ENCODE measurements at regions not wholly inside any gene's neighbourhood (a gene's known extent, or its start where the extent isn't known, plus 50 kb on each side); places are given as distances from the start of the nearest gene placed in this dataset.

DNA sequence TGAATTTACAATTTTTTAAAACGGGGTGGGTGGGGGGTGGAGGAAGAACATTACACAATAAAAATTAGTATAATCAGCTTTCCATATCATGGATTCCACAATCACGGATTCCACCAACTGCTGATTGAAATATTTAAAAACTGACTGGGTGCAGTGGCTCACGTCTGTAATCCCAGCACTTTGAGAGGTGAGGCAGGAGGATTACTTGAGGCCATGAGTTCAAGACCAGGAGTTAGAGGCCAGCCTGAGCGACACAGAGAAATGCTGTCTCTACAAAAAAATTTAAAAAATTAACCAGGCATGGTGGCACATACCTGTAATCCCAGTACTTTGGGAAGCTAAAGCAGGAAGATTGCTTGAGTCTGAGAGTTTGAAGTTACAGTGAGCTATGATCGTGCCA is 254.7 kb downstream of the ATG4C start:
- DNase-seq = no peak

DNA sequence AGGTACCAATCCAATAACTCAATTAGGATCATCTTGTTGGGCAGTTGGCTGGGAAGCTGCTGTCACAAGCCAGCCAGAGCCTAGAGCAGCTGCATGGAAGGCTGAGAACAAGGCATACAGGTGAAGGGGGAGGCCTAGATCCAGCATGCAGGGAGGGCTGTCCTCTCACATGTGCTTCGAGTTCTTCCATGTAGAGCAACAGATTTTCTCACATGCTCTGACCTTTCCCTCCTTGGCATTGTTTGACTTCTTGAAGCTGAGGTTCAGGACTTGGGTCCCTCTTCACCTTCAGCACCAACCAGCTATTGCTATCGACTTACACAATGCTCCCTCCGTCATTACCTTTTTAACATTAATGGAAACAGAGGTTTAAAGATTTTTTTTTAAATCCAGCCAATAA is 257.7 kb downstream of the ATG4C start:
- DNase-seq = no peak

GRCh38 chr1:63042278-63042677 is 258.3 kb downstream of the ATG4C start:
- DNase-seq = no peak

DNA sequence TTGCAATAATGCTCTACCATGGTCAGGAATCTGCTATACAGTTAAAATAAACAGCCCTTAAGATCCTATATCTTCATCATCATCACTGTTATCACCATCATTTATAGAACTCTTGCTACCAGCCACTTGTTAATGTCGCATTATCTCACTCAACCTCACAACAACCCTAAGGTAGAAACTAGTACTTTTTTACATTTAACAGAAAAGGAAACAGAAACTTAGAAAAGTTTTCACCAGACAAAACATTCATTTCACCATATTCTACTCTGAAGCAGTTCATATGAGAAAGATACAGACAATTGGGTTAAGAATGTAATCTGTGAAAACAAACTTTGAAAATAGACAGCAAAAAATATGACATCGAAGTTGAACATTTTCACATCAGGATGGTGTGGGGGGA is 262.6 kb downstream of the ATG4C start:
- no peak for DNase-seq

- DNase-seq = no peak
Observed at GRCh38 chr1:63049135-63049534, 265.2 kb downstream of the ATG4C start.

- no peak for DNase-seq
Observed at GRCh38 chr1:63051356-63051755, 267.4 kb downstream of the ATG4C start.

DNA sequence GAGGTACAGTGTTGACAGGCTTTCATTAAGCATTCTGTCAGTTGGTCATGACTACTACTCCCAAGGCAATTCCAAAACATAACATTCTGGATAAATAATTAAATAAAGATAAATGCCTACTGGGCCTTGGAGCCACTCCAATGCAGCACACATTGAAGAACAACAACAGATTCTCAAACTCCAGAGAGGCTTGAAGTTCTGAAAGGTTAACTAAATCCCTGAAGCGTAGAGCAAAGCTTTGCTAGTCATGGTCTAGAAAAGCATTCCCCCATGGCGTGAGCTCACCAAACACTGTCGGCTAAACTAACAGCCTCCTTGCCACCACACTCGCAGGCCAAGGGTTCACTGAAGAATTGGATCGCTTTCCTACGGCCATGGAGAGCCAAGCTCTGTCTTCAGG is 268.0 kb downstream of the ATG4C start:
- DNase-seq = no peak

- no peak for DNase-seq
Observed at GRCh38 chr1:63054184-63054583, 268.2 kb upstream of the FOXD3 start.

GRCh38 chr1:63063367-63063766 is 259.0 kb upstream of the FOXD3 start:
- DNase-seq = no peak

DNA sequence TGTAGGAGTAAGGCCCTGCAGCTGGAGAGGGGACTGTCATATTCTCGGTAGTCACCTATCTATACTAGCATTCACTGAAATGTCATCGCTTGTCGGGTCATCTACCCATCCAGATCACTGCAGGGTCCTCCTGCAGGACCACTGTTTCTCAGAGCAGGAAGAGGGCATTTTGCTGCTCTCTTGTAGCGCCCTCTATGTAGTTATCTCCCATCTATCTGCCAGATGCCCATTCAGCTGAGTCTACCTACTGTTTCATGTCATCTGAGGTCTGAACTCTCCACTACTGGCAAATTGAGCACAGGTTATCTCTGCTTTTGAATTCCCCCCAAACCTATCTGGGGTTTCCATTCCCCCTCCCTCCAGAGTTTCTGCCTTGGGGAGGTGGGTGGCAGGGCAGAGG is 258.2 kb upstream of the FOXD3 start:
- DNase-seq = no peak

DNA sequence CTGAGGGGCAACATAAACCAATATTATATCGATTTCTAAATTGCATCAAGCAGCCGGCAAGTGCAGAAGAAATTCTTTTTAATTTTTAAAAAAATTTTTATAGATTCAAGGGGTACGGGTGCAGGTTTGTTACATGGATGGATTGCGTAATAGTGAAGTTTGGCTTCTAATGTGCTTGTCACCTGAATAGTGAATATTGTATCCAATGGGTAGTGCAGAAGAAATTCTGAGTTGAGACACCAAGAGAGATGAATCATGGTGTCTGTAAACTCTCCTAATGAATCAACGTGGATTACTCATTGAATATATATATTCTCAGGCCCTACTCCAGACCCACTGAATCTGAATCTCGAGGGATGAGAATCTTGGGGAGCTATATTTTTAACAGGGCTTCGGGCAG is 253.7 kb upstream of the FOXD3 start:
- no peak for DNase-seq

GRCh38 chr1:63069214-63069613 is 253.2 kb upstream of the FOXD3 start:
- DNase-seq = no peak

DNA sequence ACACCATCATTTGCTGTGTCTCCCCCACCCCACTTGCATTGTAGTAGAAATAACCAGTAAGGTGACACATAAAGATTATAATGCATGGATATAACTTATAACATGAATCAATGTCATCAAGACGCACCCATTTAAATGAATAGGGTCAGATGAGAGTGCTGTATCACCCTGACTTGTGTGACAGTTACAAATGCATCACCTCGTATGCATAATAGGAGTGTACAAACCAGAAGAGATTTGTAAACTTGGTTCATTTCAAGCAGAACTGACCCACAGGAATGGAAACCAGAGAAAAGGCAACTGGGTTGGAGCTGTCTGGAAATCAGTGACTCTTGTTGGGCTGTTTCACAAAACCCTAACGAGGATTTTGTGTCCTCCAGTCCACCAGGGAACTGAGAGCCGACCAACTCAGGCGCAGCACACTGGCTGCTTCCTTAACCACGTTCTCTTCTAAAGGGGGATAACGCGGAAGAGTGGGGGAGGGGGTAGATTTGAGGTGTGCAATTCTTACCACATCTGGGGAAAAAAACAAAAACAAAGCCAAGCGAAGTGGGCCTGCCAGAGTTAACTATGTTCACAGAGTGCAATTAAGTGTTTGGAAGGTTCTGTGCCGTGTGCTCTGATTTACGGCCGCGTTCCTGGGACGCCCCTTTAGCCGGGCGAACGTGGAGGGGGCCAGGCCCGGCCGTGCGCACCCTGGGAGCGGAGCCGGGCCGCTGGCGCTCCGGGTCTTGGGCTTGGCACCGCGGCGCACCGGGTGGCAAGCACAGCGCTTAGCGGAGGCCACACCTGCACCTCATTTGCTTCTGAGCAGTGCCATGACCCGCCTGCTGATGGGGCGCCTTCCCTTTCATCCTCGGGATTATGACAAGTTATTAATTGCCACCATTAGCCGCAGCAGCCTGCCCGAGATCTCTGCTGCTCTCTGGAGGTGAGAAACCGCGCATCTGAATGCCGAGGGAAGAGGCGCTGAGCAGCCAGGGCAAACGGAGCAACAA is 248.8 kb upstream of the FOXD3 start:
- DNase-seq = peak in 39 of 51 donors; percentile 2 to 59 (median 18)

DNA sequence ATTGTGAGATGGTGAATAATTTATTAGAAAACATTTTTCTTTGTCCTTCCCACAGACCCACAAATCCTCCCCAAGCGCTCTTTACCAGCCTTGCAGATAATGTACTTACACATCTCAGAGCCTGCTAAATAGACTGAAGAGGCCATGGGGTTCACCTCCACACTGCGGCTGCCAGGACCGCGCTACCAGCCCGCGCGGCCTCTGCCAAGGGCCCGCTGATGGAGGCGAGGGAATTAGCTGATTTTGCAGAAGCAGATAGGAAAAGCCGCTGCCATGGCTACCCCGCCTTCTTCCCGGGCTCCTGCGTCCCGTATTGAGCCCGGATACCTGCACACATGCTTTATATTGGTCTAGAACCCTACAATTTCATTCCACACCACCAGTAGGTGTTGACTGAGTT is 248.0 kb upstream of the FOXD3 start:
- peak in 5 of 51 donors; percentile 6 to 33 (median 18) for DNase-seq

GRCh38 chr1:63082766-63083165 is 239.6 kb upstream of the FOXD3 start:
- DNase-seq = no peak

DNA sequence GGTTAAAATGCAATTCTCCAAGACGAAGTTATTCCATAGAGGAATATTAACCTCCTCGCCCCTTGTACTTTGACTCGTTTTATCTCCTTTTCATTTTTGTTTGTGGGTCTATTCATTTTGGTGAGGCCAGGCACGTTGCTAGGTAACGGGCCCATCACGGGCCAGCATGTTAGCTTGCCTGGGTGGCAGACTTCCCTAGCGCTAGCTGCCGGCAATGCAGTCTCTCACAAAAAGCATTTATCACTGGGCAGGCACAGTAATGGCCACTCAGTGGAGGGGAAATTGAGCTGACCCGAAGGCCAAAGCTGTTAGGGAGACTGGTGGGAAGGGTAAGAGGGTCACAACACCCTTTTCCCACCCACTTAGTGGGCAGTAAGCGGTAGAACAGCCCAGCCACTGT is 234.4 kb upstream of the FOXD3 start:
- peak in 45 of 51 donors; percentile 1 to 78 (median 32) for DNase-seq

- no peak for DNase-seq
Observed at GRCh38 chr1:63099188-63099587, 223.2 kb upstream of the FOXD3 start.

DNA sequence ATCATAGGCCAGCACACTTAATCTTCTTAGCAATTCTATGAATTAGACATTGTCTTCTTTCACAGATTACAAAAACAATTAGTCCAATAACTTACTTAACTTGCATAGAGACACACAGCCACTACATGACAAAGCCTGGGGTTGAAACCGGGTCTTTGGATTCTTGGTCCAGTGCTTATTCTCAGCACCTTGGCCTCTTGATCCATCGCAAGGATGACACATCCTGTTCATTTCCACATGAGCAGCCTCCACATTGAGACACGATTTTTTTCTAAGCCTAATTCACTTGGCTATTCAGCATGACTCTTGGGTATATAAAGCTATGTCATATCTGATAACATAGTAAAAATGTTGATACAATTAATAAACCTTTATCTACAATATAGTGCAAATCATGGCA is 221.0 kb upstream of the FOXD3 start:
- no peak for DNase-seq

DNA sequence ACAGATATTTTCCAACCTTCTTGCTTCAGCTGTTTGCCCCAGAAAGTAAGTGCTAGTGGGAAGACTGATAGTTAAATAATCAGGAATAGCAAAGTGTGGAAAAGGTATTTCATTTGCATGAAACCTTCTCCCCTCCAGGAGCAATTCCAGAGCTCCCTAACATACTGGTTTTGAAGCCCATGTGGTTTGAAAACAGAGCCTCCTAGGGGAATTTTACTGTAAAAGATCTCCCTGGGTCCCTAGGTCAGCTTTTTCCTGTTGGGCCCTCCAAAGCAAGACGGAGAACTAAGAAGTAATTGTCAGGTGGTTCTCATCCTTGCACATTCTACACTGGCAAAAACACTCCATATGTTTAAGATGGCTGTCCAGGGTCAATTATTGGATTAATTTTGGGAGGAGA is 218.7 kb upstream of the FOXD3 start:
- no peak for DNase-seq

- no peak for DNase-seq
Observed at GRCh38 chr1:63107066-63107465, 215.3 kb upstream of the FOXD3 start.

DNA sequence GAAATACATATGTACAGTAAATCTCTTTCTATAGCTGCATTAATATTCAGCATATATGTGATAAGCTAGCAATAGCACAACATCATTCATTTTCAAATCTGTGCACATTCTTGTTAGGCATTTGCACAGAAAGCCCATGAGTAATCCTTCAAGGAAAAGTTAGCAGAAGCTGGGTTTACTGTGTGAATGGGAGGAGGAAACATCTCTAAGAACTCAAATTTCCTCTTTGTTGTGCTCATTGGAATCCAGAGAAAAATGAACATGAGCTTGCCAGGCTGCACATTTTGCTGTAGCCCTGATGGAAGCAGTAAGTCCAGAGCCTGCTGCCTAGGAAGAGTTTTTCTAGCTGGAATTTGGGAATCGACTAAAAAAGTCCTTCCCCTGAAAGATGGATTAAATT is 214.2 kb upstream of the FOXD3 start:
- DNase-seq = no peak

- peak in 1 of 51 donors; percentile 3 for DNase-seq
Observed at GRCh38 chr1:63112155-63112900, 210.0 kb upstream of the FOXD3 start.

GRCh38 chr1:63115527-63115926 is 206.8 kb upstream of the FOXD3 start:
- no peak for DNase-seq
